GM18508 (cell line): ENCODE measurements at regions not wholly inside any gene's neighbourhood (a gene's known extent, or its start where the extent isn't known, plus 50 kb on each side); places are given as distances from the start of the nearest gene placed in this dataset.
"Not testable (repeated sequence)": the region's sequence is repeated elsewhere in the genome, so short reads cannot be mapped to it uniquely, and the experiment has no call there.

Experiments used
- ATAC-seq: cut with Tn5 transposase; IDR thresholded peaks from one replicate; pipeline ENCODE4 v1.9.1; 2021; ENCODE audit warnings: moderate number of reproducible peaks; ENCODE audit not compliant: insufficient read depth, unreplicated experiment

DNA sequence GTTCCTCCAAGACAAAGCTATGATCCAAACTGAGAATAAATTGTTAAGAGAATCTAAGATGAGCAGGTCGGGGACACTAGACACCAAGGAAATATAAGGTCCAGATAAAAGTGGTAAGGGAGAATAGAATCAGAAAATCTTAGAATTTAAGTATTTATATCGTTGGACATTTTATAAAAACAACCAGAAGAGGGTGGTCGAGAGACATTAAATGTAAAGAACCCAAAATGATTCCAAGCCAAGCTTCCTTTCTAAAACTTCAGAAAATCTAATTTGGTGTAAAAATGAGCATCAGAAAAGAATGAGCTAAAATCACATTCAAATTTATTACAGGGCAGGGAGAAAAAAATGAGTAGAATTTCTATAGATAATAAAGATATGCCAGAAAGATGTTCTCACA, 97.8 kb upstream of the OGFRL1 start:
- ATAC-seq = no peak

DNA sequence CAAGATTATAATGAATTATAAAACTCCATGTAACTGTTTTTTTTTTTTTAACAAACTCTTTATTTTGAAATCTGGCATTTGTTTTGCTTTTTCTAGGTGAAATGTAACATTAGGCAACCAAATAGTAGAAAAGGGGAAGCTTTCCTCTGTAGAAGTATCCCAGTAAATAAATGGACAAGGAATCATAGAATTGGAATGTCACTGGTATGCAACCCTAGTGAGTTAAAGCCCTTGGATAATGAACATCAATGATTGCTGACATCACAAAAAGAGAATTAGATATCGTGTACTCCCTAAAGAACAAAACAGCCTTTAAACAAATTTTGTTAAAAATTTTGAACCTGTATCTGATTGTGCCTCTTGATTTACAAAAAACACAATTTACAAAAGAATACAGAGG, 93.9 kb upstream of the OGFRL1 start:
- no peak for ATAC-seq

DNA sequence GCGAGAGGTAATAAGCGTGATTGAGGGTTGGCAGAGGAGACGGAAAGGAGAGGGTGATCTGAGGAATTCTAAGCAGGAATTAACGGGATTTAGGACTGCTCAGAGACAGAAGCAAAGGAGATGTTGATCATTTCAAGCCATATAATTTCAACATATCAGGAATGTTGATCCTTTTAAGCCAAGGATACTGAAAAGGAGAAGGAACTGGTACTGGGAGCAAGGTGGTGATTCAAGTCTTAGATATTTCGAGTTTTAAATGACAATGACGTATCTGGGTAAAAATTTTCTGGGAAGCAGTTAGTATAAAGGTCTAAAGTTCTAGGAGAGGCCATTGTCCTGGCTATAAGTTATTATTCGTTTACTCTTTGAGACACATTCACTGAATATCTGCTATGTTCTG, 91.3 kb upstream of the OGFRL1 start:
- ATAC-seq = no peak

DNA sequence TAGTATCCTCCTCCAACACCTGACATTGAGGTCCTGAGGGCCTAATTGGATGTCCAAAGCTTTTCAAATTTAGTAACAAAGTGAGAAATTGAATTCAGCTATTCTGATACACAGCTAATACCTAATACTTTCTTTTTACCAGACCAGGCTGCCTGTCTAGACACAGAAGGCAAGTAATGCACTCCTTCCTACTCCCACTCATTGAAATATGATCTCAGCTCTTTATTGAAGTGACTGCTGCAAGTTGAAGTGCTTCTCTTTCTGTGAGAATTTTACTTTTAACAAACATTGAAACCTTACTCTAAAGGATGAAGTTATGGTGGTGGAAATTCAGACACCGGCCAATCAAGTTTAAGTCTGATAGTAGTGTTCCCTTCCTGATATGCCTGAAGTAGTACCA, 90.8 kb upstream of the OGFRL1 start:
- ATAC-seq = no peak

DNA sequence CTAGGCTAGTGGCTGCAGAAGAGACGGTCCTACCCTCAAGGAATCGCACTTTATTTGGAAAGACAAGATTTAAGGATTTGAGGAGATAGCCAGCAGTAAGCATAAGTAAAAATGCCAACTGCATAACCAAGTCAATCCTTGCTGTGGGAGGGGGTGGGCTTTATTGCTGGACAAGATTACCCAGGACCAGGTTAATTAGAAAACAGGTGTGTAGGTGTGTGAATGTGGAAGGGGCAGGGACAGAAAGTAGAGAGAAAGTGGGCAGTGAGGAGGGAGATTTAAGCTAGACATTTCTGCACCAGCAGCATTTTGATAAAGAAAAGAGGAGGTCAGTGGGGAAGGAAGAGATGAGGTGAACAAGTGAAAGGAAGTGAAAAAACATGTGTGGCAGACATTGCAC, 89.7 kb upstream of the OGFRL1 start:
- no peak for ATAC-seq

DNA sequence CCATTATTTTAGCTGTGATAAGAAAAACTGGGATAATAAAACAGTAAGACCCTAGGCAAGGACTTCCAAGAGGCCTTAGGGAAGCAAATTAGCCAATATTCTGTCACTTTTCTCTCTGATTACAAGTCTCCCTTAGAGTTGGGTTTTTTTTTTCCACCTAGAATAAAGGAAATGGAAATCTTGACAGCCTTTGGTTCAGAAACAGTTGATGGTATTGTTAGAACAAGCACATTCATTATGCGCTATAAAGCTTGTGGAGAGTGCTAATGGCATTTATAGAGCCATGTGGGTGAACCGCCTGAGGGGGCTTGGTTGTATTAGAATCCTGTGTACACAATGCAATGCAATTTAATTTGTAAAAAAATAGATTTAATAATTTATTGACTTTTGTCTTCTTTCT, 88.9 kb upstream of the OGFRL1 start:
- ATAC-seq = no peak

DNA sequence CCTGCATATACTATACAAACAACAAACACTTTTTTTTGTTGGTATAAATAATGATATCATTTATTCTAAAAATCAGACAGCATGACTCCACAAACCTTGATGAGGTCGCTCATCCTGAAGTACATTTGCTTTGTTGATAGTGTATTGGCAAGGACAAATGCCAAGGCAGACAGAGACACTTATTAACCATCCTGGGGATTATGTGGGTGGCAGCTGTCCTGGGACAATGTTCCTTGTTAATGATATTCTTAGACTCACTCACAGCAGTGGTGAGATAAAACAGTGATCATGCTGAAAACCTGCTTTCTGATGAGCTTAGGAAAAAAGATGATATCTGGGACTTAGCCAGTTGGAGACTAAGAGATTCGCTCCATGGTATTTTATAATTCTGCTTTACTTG, 85.4 kb upstream of the OGFRL1 start:
- ATAC-seq = no peak

DNA sequence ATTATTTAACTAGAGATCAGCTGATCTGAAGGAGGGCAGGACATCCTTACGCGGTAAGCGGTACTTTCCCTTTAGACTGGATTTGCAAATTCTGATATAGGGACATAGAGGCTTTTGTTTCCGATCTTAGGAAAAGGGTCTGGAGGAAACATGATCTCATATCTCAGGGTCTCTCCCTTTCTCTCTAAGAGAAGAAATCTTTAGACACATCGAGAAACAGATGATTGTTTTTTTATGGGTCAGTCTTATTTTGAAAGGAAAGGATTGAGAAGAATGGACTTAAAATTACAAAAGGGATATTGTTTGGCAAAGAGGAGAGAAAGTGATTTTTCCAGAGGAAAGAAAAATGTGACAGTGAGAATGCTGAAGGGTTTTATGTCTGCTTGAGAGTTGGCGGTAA, 83.9 kb upstream of the OGFRL1 start:
- no peak for ATAC-seq

DNA sequence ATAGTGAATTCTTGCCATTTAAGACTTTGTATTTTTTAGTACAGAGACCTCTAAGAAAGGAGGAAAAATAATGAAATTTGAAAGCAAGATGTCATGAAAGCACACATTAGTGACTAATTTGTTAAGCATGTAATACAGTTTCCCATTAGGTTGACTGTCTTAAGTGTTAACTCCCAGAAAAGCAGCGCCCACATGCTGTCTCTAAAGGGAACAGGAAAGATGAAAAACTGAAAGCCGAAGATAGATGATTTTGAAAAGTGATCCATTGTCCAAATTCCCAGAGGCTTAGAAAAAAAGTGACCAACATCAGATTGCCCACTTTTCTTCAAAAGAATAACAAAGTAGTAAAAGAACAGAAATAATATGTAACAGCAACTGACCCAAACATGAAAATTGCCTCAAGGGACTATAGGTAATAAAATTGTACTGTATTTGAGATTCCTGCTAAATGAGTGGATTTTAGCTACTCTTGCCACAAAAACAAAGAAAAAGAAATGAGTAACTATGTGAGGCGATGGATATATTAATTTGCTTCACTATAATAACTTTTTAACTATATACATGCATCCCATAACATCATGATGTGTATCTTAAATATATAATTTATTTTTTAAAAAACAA, 83.2 kb upstream of the OGFRL1 start:
- no peak for ATAC-seq

DNA sequence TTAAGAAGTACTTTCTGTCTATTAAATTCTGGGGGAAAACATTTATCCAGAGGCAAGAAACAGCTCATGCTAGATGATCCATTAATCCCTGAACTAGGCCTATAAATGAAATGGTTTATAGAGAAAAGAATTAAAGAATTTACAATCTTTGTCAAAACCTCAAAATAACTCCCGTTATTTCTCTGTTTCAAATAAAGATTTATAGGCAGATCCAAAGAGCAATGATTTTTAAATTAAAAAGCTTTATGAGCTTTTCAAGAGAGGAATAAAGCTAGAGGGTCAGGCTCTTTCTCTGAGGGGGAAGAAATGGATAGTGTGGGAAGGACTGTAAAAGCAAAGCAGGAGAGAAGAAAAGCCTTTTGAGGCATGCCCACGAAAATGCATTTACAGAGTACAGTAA, 82.5 kb upstream of the OGFRL1 start:
- ATAC-seq = no peak

DNA sequence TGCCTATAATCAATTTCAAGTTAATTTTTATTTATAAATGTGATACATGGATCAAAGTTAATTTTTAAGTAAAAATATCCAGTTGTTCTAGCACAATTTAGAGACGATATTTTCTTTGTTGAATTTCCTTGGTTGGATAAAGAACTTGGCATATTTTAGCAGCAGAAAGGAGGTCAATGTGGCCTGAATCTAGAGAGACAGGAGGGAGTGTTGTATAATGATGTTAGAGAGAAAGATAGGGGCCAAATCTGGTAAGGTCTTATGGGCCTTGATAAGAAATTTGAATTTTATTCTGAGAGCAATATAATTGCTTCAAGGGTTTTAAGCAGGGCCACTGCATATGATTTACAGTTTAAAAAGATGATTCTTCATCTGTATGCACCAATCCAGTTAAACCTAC, 79.4 kb upstream of the OGFRL1 start:
- ATAC-seq = no peak

DNA sequence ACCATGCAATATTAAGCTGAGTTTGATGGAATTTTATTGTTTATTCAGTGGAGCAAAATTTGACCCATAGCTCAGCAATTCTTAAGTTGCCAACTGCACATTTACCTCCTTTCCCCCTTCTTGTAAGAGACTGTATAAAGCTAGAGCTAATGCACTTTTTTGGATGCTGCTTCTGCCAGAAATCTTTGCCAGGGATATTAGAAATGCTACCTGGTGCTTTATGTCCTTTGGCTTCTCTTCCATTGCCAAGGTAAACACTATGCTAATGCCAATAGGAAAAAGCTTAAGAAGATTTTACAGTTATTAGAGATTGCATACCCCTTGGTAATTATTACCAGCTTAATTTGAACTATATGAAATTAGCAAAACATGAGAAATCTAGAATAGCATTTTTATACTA, 79.0 kb upstream of the OGFRL1 start:
- no peak for ATAC-seq

DNA sequence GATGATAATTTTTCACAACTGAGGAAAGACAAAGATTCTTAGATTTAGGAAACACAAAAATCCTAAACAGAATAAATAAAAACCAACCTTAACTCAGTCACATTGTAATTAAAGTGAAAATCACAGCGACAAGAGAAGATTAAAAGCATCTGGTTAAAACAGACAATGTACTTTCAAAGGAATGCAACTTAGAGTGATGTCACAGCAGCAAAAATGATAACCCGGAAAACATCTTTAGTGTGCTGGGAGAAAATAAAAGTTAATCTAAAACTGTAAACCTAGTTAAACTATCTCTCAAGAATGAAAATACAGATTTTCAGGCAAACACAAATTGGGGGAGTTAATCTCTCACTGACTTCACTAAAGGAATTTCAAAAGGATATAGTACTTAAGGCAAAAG, 76.8 kb upstream of the OGFRL1 start:
- ATAC-seq = no peak

DNA sequence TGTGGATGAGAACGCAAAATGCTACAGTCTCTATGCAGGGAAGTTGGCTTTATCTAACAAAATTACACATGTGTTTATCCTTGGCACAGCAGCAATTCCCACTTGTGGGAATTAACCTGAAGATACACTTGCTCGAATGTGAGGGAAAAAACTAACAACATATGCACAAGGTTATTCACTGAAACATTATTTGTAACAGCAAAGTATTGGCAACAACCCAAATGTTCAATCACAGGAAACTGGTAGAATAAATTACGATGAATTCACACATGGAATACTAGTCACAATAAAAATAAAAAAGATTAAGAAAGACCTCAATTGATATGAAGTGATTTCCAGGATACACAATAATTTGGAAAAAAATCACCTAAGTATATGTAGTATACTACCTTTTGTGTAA, 68.1 kb upstream of the OGFRL1 start:
- ATAC-seq = no peak

DNA sequence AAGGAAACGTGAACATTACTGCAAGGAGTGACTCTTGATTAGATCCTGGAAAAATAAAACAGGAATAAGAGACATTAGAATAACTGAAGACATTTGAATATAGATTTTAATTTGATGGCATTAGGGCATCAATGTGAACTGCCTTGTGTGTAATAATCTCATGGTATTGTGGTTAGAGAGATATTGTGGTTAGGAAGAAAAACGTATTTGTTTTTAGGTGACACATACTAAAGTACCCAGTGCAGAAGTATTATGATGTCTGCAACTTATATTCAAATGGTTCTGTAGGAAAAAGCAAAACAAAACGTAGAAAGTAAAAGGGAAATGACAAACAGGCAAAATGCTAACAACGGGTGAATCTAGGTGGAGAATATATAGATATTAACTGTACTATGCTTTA, 65.9 kb upstream of the OGFRL1 start:
- ATAC-seq = no peak

DNA sequence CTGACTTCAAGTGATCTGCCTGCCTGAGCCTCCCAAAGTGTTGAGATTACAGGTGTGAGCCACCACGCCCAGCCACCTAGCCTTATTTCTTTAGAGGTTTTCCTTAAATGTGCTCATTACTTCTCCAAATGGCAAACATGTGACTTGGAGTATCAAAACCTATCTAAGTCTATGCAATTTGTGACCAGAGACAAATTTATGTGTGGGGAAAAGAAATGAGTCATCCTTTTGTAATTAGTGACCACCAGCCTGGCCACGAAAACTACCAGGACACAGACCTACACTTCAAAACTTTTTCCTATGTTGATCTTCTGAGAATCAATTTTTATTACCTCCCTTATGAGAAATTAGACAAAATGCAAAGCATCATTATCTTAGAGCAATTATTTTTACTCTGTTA, 64.6 kb upstream of the OGFRL1 start:
- ATAC-seq = no peak

DNA sequence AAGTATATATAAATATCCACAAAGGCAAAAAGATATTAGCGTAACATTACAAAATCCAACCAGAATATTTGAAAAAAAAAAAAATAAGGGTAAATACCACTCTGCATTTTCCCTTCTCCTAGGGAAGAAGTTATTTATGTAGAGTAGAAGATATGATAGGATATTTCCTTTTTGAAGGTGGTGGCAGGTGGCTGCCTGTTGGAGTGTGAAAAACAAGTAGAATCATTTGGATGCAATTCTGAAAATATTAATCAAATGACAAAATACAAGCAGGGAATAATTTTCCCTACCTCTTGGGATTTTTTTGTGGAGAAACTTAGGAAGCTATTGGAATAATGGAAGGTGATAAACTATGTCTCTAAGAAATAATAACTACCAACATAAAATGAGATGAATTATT, 62.5 kb upstream of the OGFRL1 start:
- ATAC-seq = no peak

DNA sequence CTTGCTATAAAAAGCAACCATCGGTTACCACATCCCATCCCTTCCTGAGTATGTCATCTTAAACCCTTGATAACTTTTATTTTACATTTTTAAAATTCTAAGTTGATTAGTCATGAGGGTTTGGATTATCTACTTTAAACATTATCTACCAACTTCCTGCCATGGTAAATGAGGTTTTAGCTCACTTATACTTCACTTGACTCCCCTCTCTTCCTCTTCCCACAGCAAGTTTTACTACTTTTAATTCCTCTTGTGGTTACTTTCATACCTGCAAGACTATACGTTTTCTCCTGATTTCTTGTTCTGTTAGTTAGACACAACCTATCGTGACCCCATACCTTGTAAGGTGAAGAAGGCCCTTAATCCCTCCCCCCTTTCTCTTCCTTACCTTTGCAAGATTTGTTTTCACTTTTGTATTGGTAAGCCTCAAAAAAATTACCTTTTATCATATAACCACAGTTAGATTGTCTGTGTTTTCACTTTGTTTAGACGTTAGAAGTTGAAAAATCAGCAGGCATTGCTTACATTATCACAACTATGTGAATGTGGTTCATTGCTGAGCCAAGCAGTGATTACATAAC, 60.1 kb upstream of the OGFRL1 start:
- no peak for ATAC-seq

DNA sequence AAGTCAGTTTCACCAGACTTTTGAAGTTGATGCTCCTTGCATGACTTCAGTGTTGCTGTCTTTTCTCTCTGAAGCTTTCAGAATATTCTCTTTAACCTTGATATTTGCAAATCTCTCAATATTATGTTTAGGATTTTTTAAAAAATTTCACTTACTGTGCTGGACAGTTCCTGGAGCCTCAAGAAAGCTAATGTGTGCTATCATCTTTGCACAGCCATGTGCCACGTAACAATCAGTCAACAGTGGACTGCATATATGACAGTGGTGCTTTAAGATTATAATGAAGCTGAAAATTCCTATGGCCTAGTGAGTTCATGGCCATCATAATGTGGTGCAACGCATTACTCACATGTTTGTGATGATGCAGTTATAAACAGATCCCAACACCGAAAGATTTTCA, 59.1 kb upstream of the OGFRL1 start:
- ATAC-seq = no peak

DNA sequence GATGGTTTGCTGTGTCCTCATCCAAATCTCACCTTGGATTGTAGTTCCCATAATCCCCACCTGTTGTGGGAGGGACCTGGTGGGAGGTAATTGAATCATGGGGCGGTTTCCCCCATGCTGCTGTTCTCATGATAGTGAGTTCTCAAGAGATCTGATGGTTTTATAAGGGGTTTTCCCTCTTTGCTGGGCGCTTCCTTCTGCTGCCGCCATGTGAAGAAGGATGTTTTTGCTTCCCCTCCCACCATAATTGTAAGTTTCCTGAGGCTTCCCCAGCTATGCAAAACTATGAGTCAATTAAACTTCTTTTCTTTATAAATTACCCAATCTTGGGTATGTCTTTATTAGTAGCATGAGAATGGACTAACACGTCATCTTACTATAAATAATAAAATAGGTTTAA, 55.7 kb upstream of the OGFRL1 start:
- ATAC-seq = not testable (repeated sequence)

DNA sequence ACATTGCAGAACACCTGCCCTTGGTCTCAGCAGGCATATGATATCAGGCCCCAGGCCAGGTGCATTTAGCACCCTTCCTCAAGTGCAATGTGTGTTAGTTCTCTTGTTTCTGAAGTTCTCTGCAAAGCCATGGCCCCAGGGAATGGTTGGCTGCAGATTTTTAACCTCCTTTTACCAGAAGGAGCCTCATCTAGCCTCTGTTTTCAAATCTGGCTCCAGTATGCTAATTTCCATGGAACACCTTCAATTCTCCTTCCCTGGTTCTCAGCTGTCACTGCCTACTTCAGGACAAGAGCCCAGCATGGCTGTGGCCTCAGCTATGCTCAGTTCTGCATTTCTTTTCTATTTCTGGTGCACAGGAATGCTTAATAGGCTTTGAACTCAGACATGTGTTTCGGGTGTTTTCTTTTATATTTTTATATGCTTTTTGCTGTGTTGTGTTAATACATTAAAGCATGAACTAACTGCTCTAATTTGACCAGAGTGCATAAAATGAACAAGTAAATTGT, 51.6 kb upstream of the OGFRL1 start:
- ATAC-seq = no peak

DNA sequence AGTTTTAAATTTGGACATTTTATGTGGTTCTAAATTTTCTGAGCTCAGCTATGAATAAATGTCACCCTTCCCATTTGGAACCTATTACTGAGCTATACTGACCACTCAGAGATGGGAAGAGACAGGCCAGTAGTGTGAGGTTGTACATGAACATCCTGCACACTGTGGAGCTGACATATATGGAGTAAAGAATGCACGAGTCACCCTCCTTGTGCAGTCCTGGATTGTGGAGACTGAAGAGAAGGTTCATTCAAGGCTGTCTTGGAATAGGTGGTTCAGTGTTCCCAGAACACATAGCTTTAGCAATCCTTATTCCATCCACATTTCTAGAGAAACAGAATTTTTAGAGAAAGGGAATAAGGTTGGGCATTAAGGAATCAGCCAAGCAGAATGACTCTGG, 50.3 kb upstream of the OGFRL1 start:
- ATAC-seq = no peak
